K562 (cell line): ENCODE measurements at regions not wholly inside any gene's neighbourhood (a gene's known extent, or its start where the extent isn't known, plus 50 kb on each side); places are given as distances from the start of the nearest gene placed in this dataset.

ENCODE experiments used
- ATAC-seq: fragments of 200-7000 bp; cut with Tn5 transposase; 3 replicates; pipeline ENCODE4 v1.9.1; 2020; ENCODE audit warnings: moderate library complexity
- BruUV-seq: library from RNA; stranded (reverse); fragments of 400-500 nt; replicated peaks from 2 replicates; lab custom pipeline; 2021; lab: Mats Ljungman, UMichigan
- CTCF ChIA-PET: fragments of 300-600 bp; formaldehyde crosslinking; extraction: SDS; loops from one replicate; lab custom pipeline; 2021; ENCODE audit warnings: low intra/inter-chr PET ratio; lab: Yijun Ruan, JAX
- POLR2A ChIA-PET: fragments of 300-600, 350-650 bp; sonication (Branson Sonifier 250); formaldehyde crosslinking; extraction: SDS; loops from one replicate; lab custom pipeline; 2021; ENCODE audit warnings: antibody characterized with exemption, inconsistent platforms; lab: Yijun Ruan, JAX
- DNase-seq, 4 experiments: peaks; one replicate each; pipeline versions ENCODE4 v3.0.0 to v3.0.0-alpha.2; 2011 to 2018; ENCODE audit warnings: low spot score in 3 of 4, mixed read lengths in 3 of 4; ENCODE audit errors: extremely low read depth in 1 of 4
- FAIRE-seq: peaks from 2 replicates; lab custom pipeline; 2011; peaks lifted over from hg19 to GRCh38; lab: Jason Lieb, UNC
- H2AFZ ChIP-seq: 2 replicates; pipeline ENCODE4 v1.6.0; 2011; ENCODE audit warnings: low read depth, low read length, control low read depth, inconsistent platforms
- H3K27ac ChIP-seq: fragments of 200-600 bp; 3 replicates; pipeline ENCODE4 v1.8.0; 2011; ENCODE audit warnings: low read depth, mild to moderate bottlenecking, control low read depth, inconsistent platforms, low read length, moderate library complexity, mixed read lengths; ENCODE audit errors: extremely low read depth
- H3K27me3 ChIP-seq, 2 experiments: fragments of 300-600 bp in 1 of 2; 2 replicates in 1 of 2; 3 replicates in 1 of 2; pipeline versions ENCODE4 v1.6.0 to v1.8.0; 2011; ENCODE audit warnings: inconsistent platforms in 2 of 2, low read length in 2 of 2, mild to moderate bottlenecking in 1 of 2, mixed read lengths in 1 of 2, moderate library complexity in 1 of 2; ENCODE audit not compliant: control insufficient read depth in 2 of 2, insufficient read depth in 2 of 2
- H3K36me3 ChIP-seq: fragments of 300-600 bp; 3 replicates; pipeline ENCODE4 v1.8.0; 2011; ENCODE audit warnings: mild to moderate bottlenecking, low read length, inconsistent platforms; ENCODE audit not compliant: control insufficient read depth, insufficient read depth
- H3K4me1 ChIP-seq, 2 experiments: fragments of 200-600 bp in 1 of 2; replicated peaks in 1 of 2; 2 replicates in 1 of 2; 3 replicates in 1 of 2; pipeline versions ENCODE4 v1.5.1 to v1.8.0; 2011; ENCODE audit warnings: inconsistent platforms in 2 of 2, low read length in 2 of 2, mild to moderate bottlenecking in 1 of 2, mixed read lengths in 1 of 2, moderate library complexity in 1 of 2; ENCODE audit not compliant: control insufficient read depth in 2 of 2, insufficient read depth in 2 of 2
- H3K4me2 ChIP-seq: 2 replicates; pipeline ENCODE4 v1.6.1; 2011; ENCODE audit warnings: low read length, control low read depth, inconsistent platforms, mixed read lengths; ENCODE audit not compliant: insufficient read depth
- H3K4me3 ChIP-seq: fragments of 200-600 bp; sonication (generic), shearing (Covaris generic); 2 replicates; pipeline ENCODE4 v1.5.1; 2016; ENCODE audit warnings: control low read depth, inconsistent platforms
- H3K79me2 ChIP-seq: fragments of 200-600 bp; 3 replicates; pipeline ENCODE4 v1.8.0; 2011; ENCODE audit warnings: low read length, inconsistent platforms; ENCODE audit not compliant: control insufficient read depth, insufficient read depth
- H3K9ac ChIP-seq, 2 experiments: 2 replicates each; pipeline versions ENCODE4 v1.6.0 to v1.6.1; 2011; ENCODE audit warnings: low read depth in 2 of 2, low read length in 2 of 2, control low read depth in 1 of 2, inconsistent platforms in 1 of 2, mild to moderate bottlenecking in 1 of 2, mixed read lengths in 1 of 2; ENCODE audit not compliant: insufficient read depth in 1 of 2
- H3K9me1 ChIP-seq: one replicate; pipeline ENCODE4 v1.6.0; 2011; ENCODE audit warnings: inconsistent platforms, mild to moderate bottlenecking, low read length, moderate library complexity; ENCODE audit not compliant: control insufficient read depth, insufficient read depth
- H3K9me3 ChIP-seq: replicated peaks from 2 replicates; pipeline ENCODE4 v1.5.1; 2011; ENCODE audit warnings: low read depth, low read length, inconsistent platforms; ENCODE audit not compliant: control insufficient read depth, insufficient read depth
- H4K20me1 ChIP-seq: replicated peaks from 2 replicates; pipeline ENCODE4 v1.6.1; 2011; ENCODE audit warnings: low read length, inconsistent platforms, mixed read lengths; ENCODE audit not compliant: control insufficient read depth, insufficient read depth
- BCOR ChIP-seq: fragments of 450-650 bp; IDR thresholded peaks from 2 replicates; pipeline ENCODE4 v1.6.1; 2016
- CREBBP ChIP-seq: IDR thresholded peaks from one replicate; pipeline ENCODE4 v1.6.1; 2012; ENCODE audit warnings: low read depth, mild to moderate bottlenecking, control low read depth, inconsistent platforms, low read length
- HMG20A ChIP-seq: fragments of 450-650 bp; formaldehyde crosslinking; conservative IDR thresholded peaks from 2 replicates; pipeline ENCODE4 v1.4.0; 2020; ENCODE audit warnings: mild to moderate bottlenecking, mixed read lengths
- KLF16 ChIP-seq: IDR thresholded peaks from 2 replicates; pipeline ENCODE4 v1.6.1; 2016; ENCODE audit warnings: antibody characterized with exemption
- LCOR ChIP-seq: sonication (generic); formaldehyde crosslinking; IDR thresholded peaks from 2 replicates; pipeline ENCODE4 v1.8.0; 2022; ENCODE audit warnings: mild to moderate bottlenecking, missing genetic modification reagents
- POLR2AphosphoS5 ChIP-seq: IDR thresholded peaks from 2 replicates; pipeline ENCODE4 v1.6.1; 2011; ENCODE audit warnings: mild to moderate bottlenecking, low read depth, low read length, moderate library complexity; ENCODE audit not compliant: control insufficient read depth, insufficient read depth
- POLR3A ChIP-seq: IDR thresholded peaks from 2 replicates; pipeline ENCODE4 v1.6.1; 2011; ENCODE audit warnings: borderline replicate concordance, mild to moderate bottlenecking, moderate library complexity; ENCODE audit not compliant: insufficient read length, insufficient read depth; ENCODE audit errors: extremely low read depth
- PPARD ChIP-seq: fragments of 250-450 bp; sonication (Bioruptor Pico); IDR thresholded peaks from 2 replicates; pipeline ENCODE4 v1.8.0; 2022; ENCODE audit warnings: inconsistent platforms, mild to moderate bottlenecking, moderate library complexity
- ZNF165 ChIP-seq: fragments of 250-450 bp; sonication (Bioruptor Pico); IDR thresholded peaks from 2 replicates; pipeline ENCODE4 v1.4.0; 2020; ENCODE audit warnings: borderline replicate concordance
- ZNF184 ChIP-seq: sonication (generic); formaldehyde crosslinking; IDR thresholded peaks from 2 replicates; pipeline ENCODE4 v1.5.0; 2020; ENCODE audit warnings: missing genetic modification reagents
- ZNF217 ChIP-seq: sonication (generic); formaldehyde crosslinking; IDR thresholded peaks from 2 replicates; pipeline ENCODE4 v1.8.0; 2022; ENCODE audit warnings: mild to moderate bottlenecking, missing genetic modification reagents
- ZZZ3 ChIP-seq: fragments of 450-650 bp; IDR thresholded peaks from 2 replicates; pipeline ENCODE4 v1.6.1; 2016; ENCODE audit warnings: antibody characterized with exemption, mild to moderate bottlenecking, moderate library complexity
- WGBS: fragments of 100-300 bp; shearing (Covaris generic); methylation state at CpG from one replicate; pipeline ENCODE4 v1.1.6; 2016; ENCODE audit warnings: low coverage, mixed read lengths; ENCODE audit not compliant: insufficient coverage; ENCODE audit errors: missing lambda C conversion rate; 5-methylcytosine and 5-hydroxymethylcytosine counted together
- in situ Hi-C: fragments of 300-500 bp; cut with MboI; formaldehyde crosslinking; loops from 4 replicates; pipeline ENCODE4 v1.15.0; 2018; ENCODE audit warnings: inconsistent platforms, mixed read lengths
- intact Hi-C: fragments of 100-400 bp; cut with micrococcal nuclease; formaldehyde crosslinking; loops from 2 replicates; pipeline ENCODE4 v1.14.2; 2022
- TF ChIP-seq, protein P1 (sequence below): fragments of 250-450 bp; sonication (Bioruptor Pico); IDR thresholded peaks from 2 replicates; pipeline ENCODE4 v1.8.0; 2022; ENCODE audit warnings: inconsistent platforms, mild to moderate bottlenecking, moderate library complexity, borderline replicate concordance
- TF ChIP-seq, protein P2 (sequence below): fragments of 450-650 bp; formaldehyde crosslinking; IDR thresholded peaks from 2 replicates; pipeline ENCODE4 v1.4.0; 2020; ENCODE audit warnings: mild to moderate bottlenecking, moderate library complexity

DNA sequence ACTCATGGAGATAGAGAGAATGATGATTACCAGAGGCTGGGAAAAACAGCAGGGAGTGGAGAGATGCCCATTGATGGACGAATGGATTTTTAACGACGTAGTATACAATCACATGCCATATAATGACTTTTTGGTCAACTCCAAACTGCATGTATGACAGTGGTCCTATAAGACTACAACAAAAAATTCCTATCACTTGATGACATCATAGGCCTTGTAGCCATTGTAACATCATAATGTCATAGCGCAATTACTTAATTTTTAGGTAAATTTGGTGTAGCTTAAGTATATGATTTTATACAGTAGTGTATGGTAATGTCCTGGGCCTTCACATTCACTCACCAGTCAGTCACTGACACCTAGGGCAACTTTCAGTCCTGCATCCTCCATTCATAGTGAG is 264.3 kb downstream of the RAP2B start (continued):
- TF ChIP-seq, protein P1, sequence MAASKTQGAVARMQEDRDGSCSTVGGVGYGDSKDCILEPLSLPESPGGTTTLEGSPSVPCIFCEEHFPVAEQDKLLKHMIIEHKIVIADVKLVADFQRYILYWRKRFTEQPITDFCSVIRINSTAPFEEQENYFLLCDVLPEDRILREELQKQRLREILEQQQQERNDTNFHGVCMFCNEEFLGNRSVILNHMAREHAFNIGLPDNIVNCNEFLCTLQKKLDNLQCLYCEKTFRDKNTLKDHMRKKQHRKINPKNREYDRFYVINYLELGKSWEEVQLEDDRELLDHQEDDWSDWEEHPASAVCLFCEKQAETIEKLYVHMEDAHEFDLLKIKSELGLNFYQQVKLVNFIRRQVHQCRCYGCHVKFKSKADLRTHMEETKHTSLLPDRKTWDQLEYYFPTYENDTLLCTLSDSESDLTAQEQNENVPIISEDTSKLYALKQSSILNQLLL (CRISPR knock-in tag): no peak
- TF ChIP-seq ZNF217 (CRISPR knock-in tag) (no peak), BCOR (no peak), POLR2AphosphoS5 (no peak), CREBBP (no peak), LCOR (CRISPR knock-in tag) (no peak), KLF16 (no peak)
- TF ChIP-seq, protein P2, sequence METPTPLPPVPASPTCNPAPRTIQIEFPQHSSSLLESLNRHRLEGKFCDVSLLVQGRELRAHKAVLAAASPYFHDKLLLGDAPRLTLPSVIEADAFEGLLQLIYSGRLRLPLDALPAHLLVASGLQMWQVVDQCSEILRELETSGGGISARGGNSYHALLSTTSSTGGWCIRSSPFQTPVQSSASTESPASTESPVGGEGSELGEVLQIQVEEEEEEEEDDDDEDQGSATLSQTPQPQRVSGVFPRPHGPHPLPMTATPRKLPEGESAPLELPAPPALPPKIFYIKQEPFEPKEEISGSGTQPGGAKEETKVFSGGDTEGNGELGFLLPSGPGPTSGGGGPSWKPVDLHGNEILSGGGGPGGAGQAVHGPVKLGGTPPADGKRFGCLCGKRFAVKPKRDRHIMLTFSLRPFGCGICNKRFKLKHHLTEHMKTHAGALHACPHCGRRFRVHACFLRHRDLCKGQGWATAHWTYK (CRISPR knock-in tag): no peak
- TF ChIP-seq, all 486 proteins: peak for 0

DNA sequence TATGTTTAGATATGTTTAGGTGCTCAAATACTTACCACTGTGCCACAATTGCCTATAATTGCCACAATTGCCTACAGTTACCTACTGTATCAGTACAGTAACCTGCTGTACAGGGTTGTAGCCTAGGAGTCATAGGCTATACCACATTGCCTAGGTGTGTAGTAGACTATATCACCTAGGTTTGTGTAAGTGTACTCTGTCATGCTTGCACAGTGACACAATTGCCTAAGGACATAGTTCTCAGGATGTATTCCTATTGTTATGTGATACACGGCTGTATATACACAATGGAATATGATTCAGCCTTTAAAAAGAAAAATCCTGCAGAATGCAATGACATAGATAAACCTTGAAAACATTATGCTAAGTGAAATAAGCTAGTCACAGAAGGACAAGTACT is 264.8 kb downstream of the RAP2B start:
- Histone ChIP-seq H3K79me2 (no peaks in the 10 kb centered on the region), H2AFZ (no peak overlapping the region), H3K9me1 (no peaks in the 10 kb centered on the region), H4K20me1 (no peaks in the 10 kb centered on the region), H3K9ac (no peak overlapping the region), H3K4me2 (no peak overlapping the region), H3K36me3 (no peaks in the 10 kb centered on the region), H3K4me1 (no peaks in the 10 kb centered on the region), H3K27me3 (peaks cover 0 to 4% of the 10 kb centered on the region in 2 experiments; a peak in 1 of 5 replicates), H3K9me3 (no peaks in the 10 kb centered on the region), H3K27ac (no peak overlapping the region), H3K4me3 (no peak overlapping the region)
- intact Hi-C loops: no loop called here
- ATAC-seq: no peak
- 0% methylated on average over 1 of the region's 1 CpG for WGBS
- TF ChIP-seq ZNF184 (CRISPR knock-in tag) (no peak), ZZZ3 (no peak), PPARD (CRISPR knock-in tag) (no peak), ZNF165 (CRISPR knock-in tag) (no peak), POLR3A (no peak), HMG20A (CRISPR knock-in tag) (no peak)
- no peak for DNase-seq
- in situ Hi-C loops: no loop called here
- CTCF ChIA-PET: no interaction called here
- POLR2A ChIA-PET: no interaction called here
- FAIRE-seq: no peak
- no TSS peak for BruUV-seq
